ENCODE measurements at regions not wholly inside any gene's neighbourhood (a gene's known extent, or its start where the extent isn't known, plus 50 kb on each side); places are given as distances from the start of the nearest gene placed in this dataset.

DNA sequence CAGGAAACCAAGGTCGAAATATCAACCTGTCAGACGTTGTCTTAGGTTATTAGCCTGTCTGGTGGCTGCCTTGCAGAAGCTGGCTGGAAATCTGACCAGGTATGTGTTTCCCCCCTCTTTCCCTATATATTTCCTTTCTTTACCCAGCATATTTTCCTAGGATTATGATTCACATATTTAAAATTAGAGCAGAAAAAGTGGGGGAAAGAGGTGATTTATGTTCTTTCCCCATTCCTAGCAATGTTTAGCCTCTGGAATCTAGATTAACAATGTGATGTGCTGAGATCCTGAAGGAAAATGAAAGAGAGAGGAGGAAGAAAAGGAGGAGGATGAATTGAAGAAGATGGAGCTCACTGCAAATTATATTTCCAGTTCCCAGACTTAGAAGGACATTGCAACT lies 421.4 kb upstream of the AUTS2 start:
- TF ChIP-seq, protein P1, sequence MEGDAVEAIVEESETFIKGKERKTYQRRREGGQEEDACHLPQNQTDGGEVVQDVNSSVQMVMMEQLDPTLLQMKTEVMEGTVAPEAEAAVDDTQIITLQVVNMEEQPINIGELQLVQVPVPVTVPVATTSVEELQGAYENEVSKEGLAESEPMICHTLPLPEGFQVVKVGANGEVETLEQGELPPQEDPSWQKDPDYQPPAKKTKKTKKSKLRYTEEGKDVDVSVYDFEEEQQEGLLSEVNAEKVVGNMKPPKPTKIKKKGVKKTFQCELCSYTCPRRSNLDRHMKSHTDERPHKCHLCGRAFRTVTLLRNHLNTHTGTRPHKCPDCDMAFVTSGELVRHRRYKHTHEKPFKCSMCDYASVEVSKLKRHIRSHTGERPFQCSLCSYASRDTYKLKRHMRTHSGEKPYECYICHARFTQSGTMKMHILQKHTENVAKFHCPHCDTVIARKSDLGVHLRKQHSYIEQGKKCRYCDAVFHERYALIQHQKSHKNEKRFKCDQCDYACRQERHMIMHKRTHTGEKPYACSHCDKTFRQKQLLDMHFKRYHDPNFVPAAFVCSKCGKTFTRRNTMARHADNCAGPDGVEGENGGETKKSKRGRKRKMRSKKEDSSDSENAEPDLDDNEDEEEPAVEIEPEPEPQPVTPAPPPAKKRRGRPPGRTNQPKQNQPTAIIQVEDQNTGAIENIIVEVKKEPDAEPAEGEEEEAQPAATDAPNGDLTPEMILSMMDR (IDR thresholded peaks at IDR 0.05), result no peak
- no peak for TF ChIP-seq POLR2AphosphoS5 (IDR thresholded peaks at IDR 0.05)
- TF ChIP-seq EP300 (IDR thresholded peaks at IDR 0.05), result no peak
- TF ChIP-seq POLR2A (IDR thresholded peaks at IDR 0.05), result no peak

Measured in gastroesophageal sphincter (tissue), 3 donors.